DOHH2 (cell line): ENCODE measurements at regions not wholly inside any gene's neighbourhood (a gene's known extent, or its start where the extent isn't known, plus 50 kb on each side); places are given as distances from the start of the nearest gene placed in this dataset.

Experiments
- EZH2phosphoT487 ChIP-seq: fragments of 200-600 bp; sonication (generic); IDR thresholded peaks from 2 replicates; pipeline ENCODE4 v1.6.1; 2017; ENCODE audit warnings: borderline replicate concordance, mild to moderate bottlenecking, antibody characterized with exemption, low read length, moderate library complexity, mixed read lengths
- TF ChIP-seq, protein P1 (sequence below): fragments of 200-600 bp; sonication (generic); IDR thresholded peaks from one replicate; pipeline ENCODE4 v1.5.1; 2014; ENCODE audit warnings: antibody characterized with exemption, mild to moderate bottlenecking, low read depth, low read length; ENCODE audit not compliant: poor library complexity, severe bottlenecking

DNA sequence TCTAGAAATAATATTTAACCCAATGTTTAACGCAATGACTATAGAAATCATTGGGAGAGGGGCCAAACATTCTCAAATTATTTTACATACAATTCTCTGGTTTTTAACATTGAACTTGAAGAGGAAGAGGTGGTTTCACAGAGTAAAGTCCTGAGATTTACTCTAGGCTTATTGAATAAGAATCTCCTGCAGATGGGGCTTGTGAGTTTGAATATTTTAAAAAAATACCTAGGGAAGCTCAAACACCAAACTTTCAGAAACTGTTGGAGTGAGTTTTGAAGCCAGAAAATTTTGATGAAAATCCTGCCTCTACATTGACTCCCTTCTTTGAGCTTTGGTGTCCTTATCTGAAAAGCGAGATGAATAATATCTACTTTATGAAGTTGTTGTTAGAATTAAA, 906.6 kb downstream of the TUSC7 start:
- TF ChIP-seq, protein P1, sequence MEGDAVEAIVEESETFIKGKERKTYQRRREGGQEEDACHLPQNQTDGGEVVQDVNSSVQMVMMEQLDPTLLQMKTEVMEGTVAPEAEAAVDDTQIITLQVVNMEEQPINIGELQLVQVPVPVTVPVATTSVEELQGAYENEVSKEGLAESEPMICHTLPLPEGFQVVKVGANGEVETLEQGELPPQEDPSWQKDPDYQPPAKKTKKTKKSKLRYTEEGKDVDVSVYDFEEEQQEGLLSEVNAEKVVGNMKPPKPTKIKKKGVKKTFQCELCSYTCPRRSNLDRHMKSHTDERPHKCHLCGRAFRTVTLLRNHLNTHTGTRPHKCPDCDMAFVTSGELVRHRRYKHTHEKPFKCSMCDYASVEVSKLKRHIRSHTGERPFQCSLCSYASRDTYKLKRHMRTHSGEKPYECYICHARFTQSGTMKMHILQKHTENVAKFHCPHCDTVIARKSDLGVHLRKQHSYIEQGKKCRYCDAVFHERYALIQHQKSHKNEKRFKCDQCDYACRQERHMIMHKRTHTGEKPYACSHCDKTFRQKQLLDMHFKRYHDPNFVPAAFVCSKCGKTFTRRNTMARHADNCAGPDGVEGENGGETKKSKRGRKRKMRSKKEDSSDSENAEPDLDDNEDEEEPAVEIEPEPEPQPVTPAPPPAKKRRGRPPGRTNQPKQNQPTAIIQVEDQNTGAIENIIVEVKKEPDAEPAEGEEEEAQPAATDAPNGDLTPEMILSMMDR, result no peak
- TF ChIP-seq EZH2phosphoT487, result no peak
